ENCODE measurements at regions not wholly inside any gene's neighbourhood (a gene's known extent, or its start where the extent isn't known, plus 50 kb on each side); places are given as distances from the start of the nearest gene placed in this dataset.

DNA sequence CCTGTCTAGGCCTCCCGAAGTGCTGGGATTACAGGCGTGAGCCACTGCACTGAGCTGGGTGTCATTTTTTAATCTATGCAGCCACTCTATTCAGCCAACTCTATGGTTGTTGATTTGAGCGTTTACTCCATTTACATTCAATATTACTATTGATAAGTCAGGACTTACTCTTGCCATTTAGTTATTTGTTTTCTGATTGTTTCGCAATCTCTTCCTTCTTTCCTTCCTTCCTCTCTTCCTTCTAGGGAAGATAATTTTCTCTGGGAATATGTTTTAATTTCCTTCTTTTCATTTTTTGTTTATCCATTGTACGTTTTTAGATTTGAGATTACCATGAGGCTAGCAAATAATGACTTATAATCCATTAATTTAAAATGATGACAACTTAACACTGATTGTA is 2056.0 kb downstream of the OLFM4 start:
- TF ChIP-seq RAD21 (conservative IDR thresholded peaks at IDR 0.05) (no peak), EP300 (conservative IDR thresholded peaks at IDR 0.05; ENCODE audit: poor library complexity, severe bottlenecking) (no peak), POLR2AphosphoS5 (IDR thresholded peaks at IDR 0.05) (no peak), MXI1 (conservative IDR thresholded peaks at IDR 0.05; ENCODE audit: poor library complexity, severe bottlenecking) (no peak), EZH2 (IDR thresholded peaks at IDR 0.05; ENCODE audit: borderline replicate concordance, insufficient read depth, low read length, poor library complexity, severe bottlenecking) (no peak), TAF1 (IDR thresholded peaks at IDR 0.05; ENCODE audit: low read depth) (no peak), SMC3 (conservative IDR thresholded peaks at IDR 0.05; ENCODE audit: poor library complexity) (no peak)
- TF ChIP-seq, protein P1, sequence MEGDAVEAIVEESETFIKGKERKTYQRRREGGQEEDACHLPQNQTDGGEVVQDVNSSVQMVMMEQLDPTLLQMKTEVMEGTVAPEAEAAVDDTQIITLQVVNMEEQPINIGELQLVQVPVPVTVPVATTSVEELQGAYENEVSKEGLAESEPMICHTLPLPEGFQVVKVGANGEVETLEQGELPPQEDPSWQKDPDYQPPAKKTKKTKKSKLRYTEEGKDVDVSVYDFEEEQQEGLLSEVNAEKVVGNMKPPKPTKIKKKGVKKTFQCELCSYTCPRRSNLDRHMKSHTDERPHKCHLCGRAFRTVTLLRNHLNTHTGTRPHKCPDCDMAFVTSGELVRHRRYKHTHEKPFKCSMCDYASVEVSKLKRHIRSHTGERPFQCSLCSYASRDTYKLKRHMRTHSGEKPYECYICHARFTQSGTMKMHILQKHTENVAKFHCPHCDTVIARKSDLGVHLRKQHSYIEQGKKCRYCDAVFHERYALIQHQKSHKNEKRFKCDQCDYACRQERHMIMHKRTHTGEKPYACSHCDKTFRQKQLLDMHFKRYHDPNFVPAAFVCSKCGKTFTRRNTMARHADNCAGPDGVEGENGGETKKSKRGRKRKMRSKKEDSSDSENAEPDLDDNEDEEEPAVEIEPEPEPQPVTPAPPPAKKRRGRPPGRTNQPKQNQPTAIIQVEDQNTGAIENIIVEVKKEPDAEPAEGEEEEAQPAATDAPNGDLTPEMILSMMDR (IDR thresholded peaks at IDR 0.05; ENCODE audit: poor library complexity, severe bottlenecking): no peak
- TF ChIP-seq, protein P2, sequence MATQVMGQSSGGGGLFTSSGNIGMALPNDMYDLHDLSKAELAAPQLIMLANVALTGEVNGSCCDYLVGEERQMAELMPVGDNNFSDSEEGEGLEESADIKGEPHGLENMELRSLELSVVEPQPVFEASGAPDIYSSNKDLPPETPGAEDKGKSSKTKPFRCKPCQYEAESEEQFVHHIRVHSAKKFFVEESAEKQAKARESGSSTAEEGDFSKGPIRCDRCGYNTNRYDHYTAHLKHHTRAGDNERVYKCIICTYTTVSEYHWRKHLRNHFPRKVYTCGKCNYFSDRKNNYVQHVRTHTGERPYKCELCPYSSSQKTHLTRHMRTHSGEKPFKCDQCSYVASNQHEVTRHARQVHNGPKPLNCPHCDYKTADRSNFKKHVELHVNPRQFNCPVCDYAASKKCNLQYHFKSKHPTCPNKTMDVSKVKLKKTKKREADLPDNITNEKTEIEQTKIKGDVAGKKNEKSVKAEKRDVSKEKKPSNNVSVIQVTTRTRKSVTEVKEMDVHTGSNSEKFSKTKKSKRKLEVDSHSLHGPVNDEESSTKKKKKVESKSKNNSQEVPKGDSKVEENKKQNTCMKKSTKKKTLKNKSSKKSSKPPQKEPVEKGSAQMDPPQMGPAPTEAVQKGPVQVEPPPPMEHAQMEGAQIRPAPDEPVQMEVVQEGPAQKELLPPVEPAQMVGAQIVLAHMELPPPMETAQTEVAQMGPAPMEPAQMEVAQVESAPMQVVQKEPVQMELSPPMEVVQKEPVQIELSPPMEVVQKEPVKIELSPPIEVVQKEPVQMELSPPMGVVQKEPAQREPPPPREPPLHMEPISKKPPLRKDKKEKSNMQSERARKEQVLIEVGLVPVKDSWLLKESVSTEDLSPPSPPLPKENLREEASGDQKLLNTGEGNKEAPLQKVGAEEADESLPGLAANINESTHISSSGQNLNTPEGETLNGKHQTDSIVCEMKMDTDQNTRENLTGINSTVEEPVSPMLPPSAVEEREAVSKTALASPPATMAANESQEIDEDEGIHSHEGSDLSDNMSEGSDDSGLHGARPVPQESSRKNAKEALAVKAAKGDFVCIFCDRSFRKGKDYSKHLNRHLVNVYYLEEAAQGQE (IDR thresholded peaks at IDR 0.05; ENCODE audit: borderline replicate concordance): no peak
